Activated naive CD8-positive, alpha-beta T cell treated with anti-CD3 and anti-CD28 coated beads, Interleukin-2, amount 50 U/mL, for 16 hours (primary cell): ENCODE measurements at regions not wholly inside any gene's neighbourhood (a gene's known extent, or its start where the extent isn't known, plus 50 kb on each side); places are given as distances from the start of the nearest gene placed in this dataset.
"Not testable (repeated sequence)": the region's sequence is repeated elsewhere in the genome, so short reads cannot be mapped to it uniquely, and the experiment has no call there.

Experiments
- DNase-seq: peaks from one replicate; pipeline ENCODE4 v3.0.0-alpha.2; 2020; ENCODE audit warnings: low read depth, low spot score

DNA sequence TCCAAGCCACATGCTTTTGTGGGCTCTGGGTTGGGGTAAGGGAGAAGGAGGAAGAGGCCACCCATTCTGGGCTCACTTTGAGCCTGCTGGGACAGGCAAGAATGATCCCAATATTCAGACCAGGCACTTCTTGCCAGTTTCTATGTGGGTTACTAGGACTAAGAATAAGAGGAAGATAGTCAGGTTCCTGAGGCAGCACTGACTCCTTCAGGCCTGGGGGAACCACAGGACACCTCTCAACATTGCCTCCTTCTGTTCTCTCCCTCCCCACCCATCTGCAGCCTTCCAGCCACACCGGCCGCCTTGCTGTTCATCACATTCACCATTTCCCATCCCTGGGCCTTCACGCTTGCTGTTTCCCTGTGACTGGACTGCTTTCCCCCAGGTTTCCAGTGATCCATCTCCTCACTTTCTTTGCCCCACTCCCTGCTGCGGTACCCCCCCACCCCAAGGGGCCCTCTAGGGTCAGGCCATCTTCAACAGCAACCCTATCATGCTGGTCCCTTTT lies 69.2 kb upstream of the SIRPA start:
- DNase-seq = no peak

DNA sequence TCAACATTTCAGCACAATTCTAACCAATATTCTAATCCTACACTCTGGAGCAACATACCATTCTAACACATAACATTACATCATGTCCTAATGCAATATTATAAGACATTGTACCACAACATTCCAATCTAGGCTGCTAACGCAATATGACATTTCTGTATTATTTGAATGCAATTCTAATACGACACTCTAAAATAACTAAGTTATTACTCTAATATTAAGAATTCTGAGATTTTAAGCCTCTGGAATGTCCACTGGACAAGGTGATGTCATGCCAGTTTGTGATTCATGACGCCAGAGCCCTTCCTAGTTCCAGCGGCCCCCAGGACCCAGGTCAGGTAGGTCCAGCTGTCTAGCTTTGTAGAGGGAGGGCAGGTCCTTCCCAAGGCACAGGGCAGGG lies 69.7 kb upstream of the SIRPA start:
- no peak for DNase-seq

DNA sequence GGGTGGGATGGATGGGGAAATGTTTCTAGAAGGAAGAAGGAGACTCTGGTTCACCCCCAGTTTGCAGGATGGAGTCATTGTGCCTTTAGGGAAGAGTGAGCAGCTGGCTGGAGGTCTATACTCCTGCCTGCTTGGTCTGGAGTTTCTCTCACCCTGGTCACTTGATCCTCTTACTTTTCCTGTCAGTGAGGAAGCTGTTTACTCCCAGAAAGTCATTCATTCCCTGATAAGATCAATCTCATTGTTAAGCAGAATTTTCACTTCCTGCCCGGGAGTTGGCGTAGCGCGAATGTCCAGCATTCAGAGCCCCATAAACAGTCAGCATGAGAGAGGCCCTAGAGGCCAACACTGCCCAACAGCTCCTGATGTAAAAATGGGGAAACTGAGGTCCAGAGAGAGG lies 70.4 kb upstream of the SIRPA start:
- no peak for DNase-seq

DNA sequence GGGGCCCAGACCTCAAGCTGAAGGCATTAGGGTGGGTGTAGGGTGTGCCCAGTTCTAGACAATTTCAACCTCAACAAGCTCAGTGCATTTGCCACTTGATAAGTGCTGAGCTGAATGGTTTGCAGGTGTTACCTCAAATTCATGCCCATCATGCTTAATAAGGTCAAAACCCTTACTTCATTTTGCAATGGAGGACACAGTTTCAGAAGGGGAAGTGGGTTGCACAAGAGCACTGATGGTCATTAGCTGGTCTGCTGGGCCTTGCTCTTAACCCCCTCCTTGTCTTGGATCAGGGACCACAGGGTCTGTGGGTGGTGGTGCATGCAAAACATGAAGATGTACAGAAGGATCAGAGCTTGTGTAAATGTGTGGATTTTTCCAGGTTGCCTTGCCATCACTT lies 71.0 kb upstream of the SIRPA start:
- no peak for DNase-seq

DNA sequence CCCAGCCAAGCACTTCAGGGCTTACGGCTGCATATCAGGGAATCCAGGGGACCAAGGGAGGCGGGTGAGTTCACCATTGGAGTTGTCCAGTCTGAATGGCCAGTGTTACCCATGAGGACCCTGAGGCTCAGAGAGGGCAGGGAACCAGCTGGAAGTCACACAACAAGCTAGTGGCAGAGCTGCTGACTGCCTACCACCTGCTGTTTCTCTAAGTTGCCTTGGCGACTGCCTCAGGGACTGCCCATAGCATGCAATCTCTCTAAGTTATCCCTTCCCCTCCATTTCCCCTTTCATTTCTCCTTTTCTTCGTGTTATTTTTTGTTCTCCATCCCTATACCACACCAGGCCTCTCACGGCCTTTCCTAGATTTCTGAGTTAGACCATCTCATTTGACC lies 71.8 kb upstream of the SIRPA start:
- DNase-seq = no peak

DNA sequence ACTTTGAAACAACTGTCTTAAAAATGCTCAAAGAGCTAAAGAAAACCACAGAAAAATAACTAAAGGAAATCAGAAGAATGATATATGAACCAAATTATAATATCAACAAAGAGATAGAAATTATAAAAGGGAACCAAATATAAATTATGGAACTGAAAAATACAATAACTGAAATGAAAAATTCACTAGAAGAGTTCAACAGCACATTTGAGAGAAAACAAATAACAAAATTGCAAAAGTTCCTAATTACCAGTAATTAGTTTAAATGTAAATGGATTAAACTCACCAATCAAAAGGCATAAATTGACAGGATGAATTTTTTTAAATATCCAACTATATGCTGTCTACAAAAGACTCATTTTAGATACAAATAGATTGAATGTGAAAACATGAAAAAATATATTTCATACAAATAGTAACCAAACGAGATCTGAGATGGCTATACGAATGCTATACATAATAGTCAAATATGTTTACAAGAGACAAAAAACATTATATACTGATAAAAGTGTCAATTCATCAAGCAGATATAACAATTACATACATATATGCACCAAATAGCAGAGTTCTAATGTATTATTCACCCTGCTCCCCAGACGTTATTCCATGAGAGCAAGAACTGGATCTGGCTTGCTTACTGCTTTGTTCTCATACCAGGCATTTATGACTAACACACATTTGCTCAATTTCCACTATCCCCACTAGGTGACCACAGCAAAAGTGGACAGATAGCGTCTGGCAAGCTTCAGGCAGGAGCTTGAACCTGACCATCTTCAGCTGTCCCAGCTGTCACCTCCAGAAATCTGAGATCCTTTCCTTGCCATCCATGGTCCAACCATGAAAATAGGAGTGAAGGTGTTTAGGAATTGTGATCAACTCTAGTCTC lies 72.4 kb upstream of the SIRPA start:
- no peak for DNase-seq

DNA sequence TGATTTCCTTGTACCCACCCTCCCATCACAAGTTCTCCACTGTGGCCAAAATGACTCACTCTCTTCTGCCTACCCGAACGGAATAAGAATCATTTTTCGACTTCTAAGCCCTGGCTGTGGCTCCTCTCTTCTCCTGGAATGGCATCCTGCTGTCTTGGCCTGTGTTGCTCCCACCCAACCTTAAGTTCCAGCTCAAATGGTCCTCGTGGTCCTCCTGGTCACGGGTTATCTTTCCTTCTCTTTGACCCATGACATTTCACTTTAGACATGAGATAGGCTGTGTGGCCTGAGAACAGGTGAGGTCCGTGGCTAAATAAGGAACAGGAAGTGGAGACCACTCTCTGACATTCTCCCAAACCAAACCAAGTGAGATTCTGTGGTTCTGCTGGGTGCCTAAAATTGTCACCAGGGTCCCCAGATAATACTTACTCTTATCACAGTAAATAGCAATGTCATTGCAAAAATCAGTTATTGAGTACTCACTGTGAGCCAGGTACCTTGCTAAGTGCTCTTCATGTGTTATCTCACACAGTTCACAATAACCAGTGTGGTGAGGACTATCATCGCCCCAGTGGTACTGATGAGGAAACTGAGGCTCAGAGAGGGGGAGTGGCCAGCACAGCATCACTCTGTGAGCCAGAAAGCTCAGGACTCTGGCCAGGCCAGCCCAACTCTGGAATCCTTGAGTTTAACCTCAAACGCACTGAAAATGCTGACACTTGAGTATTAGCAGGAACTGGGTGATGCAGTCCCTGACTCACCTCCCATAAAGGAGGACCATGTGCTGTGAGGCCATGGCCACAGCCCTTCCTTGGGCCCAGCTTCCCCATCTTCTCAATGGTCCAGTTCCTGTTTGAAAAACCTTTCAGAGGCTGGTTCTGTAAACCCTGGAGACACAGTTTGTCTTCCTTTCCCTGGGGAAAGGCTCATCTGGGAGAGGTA lies 74.8 kb upstream of the SIRPA start:
- DNase-seq = no peak

DNA sequence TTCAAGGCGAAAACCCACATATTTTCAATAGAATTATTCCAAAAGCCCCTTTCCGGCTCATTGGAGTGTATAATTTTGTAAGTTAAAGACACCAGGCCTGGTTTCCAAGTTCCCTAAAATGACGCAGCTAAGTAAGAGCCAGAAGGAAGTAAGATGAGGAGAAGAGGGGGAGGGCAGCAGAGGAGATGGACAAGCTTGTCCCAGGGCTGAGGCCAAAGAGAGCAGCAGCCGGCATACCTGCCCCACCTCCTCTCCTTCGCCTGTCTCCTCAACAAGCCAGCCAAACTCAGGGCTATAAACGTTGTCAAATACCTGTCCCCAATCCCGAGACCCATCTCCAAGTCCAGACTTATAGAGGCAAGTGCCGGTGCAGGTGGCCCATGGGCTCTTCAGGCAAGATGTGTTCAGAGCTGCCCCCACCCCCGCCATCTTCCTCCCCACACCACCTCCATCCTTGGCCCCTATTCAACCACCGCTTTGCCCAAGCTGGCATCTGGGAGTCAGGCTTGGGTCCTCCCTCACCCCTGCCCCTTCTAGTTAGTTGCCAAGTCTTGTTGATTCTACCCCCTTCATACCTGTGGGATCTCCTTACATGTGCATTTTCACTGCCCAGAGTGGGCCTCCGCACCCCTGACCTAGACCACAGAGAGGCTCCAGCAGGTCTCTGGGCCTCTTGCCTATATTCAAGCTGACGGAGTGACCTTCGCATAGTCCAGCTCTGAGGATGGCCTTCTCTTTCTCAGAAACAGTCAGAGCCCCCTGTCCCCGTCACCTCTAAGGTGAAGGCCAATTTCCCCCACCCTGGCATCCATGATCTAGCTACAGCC lies 75.7 kb upstream of the SIRPA start:
- DNase-seq = no peak

DNA sequence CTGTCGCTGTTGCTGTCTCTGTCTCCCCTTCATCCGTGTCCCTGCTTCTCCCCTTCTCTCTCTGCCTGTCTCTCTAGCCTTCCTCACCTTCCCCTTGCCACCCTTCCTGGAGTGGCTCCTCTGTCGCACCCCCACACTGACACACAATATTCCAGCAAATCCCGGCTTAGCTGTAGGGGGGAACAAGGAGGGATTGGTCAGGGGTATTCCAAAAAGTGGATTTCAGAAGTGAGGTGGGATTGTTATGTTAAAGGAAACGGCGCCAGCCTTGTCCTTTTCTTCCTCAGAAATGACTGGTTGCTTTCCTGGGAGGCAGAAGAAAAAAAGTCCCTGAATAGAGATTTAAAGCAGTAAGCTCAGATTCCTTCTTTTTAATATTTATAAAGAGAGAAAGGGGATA lies 76.3 kb upstream of the SIRPA start:
- no peak for DNase-seq

DNA sequence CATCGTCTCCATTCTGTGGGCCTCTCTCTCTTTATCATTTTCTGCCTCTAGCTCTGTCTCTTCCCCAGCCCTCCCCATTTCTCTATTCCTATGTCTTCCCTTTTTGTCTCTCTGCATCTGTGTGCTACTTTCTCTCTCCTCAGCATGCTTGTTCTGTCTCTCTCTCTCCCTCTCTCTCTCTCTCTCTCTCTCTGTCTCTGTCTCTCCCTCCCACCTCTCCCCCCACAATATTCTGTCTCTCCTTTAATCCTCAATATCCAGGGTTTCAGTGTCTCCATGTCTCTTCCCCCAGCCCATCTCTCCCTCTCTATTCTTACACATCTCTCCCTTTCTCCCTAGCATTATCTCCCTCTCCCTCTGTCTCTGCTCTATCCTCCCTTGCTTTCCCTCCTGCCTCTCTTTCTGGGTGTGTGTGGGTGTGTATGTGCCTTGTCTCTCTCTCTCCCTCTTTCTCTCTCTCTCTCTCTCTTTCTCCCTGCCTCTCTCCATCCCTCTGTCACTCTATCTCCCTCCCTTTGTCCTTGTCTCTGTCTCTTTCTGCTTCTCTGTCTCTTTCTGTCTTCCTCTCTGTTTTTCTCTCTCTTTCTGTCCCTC lies 76.9 kb upstream of the SIRPA start:
- DNase-seq = no peak

DNA sequence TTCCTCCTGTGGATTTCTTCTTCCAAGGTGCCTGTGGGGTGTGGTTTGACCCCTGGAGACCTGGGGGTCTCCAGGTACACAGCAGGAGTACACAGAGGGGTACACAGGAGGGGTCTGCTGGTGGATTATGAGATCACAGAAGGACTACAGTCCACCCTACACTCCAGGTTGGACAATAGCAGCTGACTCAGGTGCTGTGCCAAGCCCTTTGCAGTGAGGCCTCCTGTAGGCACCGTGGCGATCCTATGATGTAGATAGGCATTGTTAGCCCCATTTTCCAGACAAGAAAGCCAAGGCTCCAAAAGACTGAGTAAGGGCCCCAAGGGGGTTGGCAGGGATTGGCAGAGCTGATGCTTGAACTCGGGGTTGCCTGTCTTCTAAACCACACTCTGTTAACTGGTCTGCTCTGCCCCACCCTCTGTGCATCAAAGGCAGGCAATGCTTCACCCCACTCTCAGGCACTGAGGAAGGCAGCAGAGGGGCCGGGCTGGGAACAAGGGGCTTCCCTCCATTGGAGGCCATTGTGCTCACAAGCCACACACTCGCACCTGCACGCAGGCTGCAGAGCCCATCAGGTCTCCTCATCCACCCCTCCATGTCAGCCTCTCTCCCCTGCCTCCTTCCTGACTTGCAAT lies 77.5 kb upstream of the SIRPA start:
- DNase-seq = no peak

DNA sequence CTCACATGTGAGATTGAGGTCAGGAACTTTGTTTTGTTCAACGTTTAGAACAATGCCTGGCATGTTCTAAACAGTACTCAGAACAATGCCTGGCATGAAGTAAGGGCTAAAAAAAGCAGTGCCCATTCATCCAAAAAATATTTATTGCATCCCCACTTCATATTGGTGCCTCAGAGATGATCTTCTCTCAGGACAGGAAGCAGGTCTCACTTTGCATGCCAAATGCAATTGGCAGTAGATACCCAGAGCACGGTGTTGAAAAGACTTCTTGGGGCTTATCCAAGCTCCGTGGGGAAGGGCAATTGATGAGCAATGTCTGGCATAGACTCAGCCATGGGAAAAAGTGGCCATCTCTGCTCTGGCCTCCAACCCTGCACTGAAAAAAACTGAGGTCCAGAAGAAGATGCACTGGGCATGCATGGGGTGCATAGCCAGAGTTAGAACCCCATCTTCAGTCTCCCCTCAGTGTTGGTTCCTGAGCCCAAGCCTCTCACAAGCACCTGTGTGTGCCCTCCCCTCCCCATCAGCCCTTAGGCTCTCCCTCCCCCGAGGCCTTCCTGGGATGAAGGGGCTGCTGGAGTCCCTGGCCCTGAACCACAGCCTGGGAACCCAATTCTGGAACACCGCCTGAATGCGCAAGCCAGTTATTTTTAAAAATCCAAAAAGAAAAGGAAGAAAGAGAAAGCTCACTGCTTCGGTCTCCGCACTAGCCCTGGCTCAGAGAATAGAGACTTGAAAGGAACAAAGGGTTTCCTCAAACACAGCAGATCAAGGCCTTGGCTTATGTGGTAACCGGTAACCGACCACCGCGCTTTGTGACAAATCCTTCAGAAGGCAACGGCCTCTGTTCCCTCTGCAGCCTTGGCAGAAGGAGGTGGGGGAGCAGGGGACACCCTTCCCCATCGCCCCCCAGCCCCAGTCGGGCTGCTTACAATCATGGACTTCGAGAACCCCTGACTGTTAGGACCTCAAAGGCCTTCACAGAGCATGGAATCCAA lies 78.5 kb upstream of the SIRPA start:
- DNase-seq = no peak

DNA sequence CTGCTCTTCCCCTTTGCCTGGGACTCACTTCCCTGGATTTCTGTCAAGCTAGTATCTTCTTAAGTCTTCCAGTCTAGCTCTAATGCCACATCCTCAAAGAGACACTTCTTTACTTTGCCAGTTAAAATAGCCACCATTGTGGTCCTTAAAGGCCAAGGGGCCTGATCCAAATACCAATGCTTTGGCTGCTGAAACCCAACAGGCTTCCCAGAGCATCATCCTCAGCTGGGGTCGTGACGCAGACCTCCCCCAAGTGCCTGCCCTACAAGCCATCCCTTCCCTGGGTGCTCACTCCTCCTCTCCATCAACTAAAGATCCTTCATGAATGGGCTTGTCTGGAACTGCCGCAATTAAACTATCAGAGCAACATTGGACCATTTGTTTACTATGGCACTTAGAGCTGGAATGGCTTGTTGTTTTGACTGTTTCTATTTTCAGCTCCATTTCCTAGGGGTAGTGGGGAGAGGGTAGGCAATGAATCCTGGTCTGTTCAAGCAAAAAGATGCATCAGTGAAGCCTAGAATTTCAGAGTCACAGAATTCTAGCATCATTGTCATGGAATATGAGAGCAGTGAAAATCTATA lies 79.6 kb upstream of the SIRPA start:
- DNase-seq = no peak

DNA sequence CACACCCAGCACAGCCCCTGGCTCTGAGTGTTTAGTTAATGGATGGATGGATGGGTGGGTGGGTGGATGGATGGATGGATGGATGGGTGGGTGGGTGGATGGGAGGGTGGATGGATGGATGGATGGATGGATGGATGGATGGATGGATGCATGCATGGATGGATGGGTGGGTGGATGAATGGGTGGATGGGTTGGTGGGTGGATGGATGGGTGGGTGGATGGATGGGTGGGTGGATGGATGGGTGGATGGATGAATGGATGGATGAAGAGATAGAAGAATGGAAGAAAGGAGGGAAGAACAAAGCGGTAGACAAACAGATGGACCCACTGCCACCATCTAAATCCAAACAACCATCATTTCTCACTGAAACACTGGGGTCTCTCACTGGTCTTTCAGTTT lies 80.3 kb upstream of the SIRPA start:
- DNase-seq = not testable (repeated sequence)

DNA sequence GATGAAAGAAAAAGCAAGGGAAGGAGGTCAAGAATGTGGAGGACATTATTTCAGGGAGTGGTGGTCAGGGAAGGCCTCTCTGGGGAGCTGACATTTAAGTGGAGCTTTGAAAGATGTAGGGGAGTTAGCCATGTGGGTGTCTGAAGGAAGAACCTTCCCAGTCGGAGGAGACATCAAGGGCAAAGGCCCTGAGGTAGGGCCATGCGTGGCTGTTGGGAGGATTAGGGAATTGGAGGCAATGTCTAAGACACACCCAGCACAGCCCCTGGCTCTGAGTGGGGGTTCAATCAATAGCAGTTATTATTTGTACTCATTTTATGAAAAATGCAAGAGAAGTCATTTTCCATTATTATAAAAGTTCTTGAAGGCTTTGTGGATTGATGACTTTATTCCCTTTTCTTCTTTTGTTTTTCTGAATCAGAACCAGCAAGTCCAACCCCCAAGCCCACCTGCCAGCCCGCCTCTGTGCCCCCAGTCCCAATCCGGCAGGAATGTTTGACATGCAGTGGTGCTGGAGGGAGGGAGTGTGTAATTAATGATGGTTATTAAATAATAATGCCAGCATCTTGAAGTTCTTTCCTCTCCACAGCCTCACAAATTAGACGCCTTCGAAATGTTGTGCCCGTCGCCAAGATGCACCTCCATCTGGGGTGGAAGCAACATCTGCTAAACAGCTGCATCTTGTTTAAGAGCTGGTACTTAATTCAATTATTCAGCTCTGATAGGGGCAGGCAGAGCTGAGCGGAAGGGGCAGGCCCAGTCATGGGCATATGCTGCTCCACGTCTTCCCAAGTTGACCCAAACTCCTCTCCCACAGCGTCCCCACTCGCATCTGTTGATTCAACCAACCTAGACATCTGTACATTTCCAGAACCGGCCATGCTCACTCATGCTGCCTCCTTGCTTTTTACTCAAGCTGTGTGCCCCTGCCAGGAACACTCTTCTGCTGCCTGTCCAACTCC lies 81.3 kb upstream of the SIRPA start:
- DNase-seq = no peak

DNA sequence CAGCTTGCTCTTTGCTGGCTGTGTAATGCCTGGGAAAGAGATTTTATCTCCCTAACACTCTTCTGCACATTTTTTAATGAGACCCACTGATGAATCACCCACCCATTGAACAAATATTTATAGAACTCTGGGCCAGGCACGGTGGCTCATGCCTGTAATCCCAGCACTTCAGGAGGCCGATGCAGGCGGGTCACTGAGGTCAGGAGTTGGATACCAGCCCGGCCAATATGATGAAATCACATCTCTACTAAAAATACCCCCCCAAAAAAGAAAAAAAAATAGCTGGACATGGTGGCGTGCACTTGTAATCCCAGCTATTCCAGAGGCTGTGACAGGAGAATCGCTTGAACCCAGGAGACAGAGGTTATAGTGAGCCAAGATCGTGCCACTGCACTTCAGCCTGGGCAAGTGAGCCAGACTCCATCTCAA lies 82.1 kb upstream of the SIRPA start:
- no peak for DNase-seq

DNA sequence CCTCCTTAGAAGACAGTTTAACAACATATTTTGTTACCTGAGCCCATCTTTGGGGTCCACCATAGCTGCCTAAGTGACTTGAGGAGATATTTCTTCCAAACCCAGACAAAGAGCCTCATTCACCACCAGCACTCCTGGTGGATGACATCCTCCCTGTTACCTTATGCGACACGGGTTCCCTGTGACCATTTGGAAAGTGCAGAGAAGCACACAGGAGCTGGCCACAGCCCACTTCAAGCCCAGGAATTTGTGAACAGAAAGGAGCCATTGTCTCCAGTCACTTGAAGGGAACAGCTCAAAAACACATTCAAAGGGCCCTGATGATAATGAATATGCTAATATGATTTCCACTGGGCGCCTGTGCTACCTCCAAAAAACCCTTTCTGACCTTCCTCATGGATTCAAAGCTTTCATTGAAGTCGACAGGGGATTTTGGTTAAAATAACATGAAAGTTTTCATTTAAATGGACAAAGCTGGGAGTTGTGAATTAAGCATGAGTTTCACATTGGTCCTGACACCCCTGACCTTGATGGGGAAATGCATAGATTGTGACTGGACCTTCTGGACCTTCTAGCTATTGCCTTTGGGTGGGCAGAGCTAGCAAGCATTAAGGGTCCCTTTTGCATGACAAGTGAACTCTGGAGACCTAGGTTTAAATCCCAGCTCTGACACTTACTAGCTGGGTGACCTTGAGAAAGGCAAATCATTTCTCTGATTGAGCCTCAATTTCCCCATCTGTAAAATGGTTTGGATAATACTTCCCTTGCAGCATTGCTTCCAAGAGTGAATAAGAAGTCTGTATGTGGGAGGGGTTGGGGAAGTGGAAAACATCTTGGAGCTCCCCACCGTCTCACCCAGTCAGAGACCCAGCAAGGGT lies 83.3 kb upstream of the SIRPA start:
- DNase-seq = no peak
